GM23248 (cell line): ENCODE measurements at regions not wholly inside any gene's neighbourhood (a gene's known extent, or its start where the extent isn't known, plus 50 kb on each side); places are given as distances from the start of the nearest gene placed in this dataset.

Experiments
- EZH2 ChIP-seq: fragments of 200-600 bp; sonication (generic); IDR thresholded peaks from 2 replicates; pipeline ENCODE4 v1.6.1; 2018; ENCODE audit warnings: antibody characterized with exemption, mild to moderate bottlenecking; ENCODE audit not compliant: insufficient read depth, poor library complexity, severe bottlenecking
- EZH2phosphoT487 ChIP-seq: fragments of 200-600 bp; sonication (generic); IDR thresholded peaks from 2 replicates; pipeline ENCODE4 v1.6.1; 2018; ENCODE audit warnings: antibody characterized with exemption, moderate library complexity, mild to moderate bottlenecking, low read depth; ENCODE audit not compliant: insufficient read depth

DNA sequence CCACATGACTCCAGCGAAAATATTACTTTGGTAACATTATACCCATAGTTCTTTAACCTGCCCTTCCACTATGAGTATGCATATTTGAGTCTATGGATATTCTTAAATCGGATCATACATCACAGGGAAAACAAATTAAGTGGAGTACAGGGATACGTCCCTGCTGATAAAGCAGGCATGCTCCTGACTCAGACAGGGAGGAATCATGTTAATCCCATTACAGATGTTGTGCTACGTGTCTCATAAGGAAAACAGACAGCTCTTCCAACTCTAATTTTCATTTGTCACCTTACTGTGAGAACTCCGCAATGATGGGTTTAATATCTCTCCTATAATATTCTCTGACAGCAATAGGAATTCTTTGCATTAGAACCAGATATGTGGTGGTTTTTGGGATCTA is 469.5 kb upstream of the POM121L12 start:
- TF ChIP-seq EZH2 (no peak), EZH2phosphoT487 (no peak)
